ENCODE measurements at regions not wholly inside any gene's neighbourhood (a gene's known extent, or its start where the extent isn't known, plus 50 kb on each side); places are given as distances from the start of the nearest gene placed in this dataset.

GRCh38 chr6:43848671-43849391 is 78.8 kb downstream of the VEGFA start:
- TF ChIP-seq CTCF (IDR thresholded peaks at IDR 0.05) (no peak), POLR2A (IDR thresholded peaks at IDR 0.05) (no peak)
